Right atrium auricular region (tissue), 2 donors: ENCODE measurements at regions not wholly inside any gene's neighbourhood (a gene's known extent, or its start where the extent isn't known, plus 50 kb on each side); places are given as distances from the start of the nearest gene placed in this dataset.

Experiments
- DNase-seq: peaks from one replicate; pipeline ENCODE4 v3.0.0-alpha.2; 2019; ENCODE audit warnings: low spot score
- H3K27ac ChIP-seq, 2 donors: fragments of 200-600 bp; sonication (generic); 1 replicate in 1 of 2; 2 replicates in 1 of 2; pipeline ENCODE4 v1.5.1; 2016 to 2019
- H3K27me3 ChIP-seq, 2 donors: fragments of 200-600 bp; sonication (generic); one replicate each; pipeline versions ENCODE4 v1.5.1 to v1.6.0; 2017 to 2019
- H3K36me3 ChIP-seq: fragments of 200-600 bp; sonication (generic); one replicate; pipeline ENCODE4 v1.5.1; 2016
- H3K4me1 ChIP-seq, 2 donors: fragments of 200-600 bp; sonication (generic); one replicate each; pipeline versions ENCODE4 v1.5.1 to v1.6.0; 2017 to 2019
- H3K4me3 ChIP-seq, 2 donors: fragments of 200-600 bp; sonication (generic); 1 replicate in 1 of 2; 2 replicates in 1 of 2; pipeline ENCODE4 v1.5.1; 2017 to 2019; ENCODE audit warnings: mild to moderate bottlenecking in 1 of 2, moderate library complexity in 1 of 2
- H3K9me3 ChIP-seq, 2 donors: fragments of 200-600 bp; sonication (generic); one replicate each; pipeline ENCODE4 v1.5.1; 2019
- CTCF ChIP-seq, 2 donors: fragments of 200-600 bp; sonication (generic); IDR thresholded peaks; one replicate each; pipeline ENCODE4 v1.5.1; 2019; ENCODE audit warnings: antibody characterized with exemption in 2 of 2

- DNase-seq = peak; percentile 72
- no peaks in the 10 kb centered on the region for H3K27me3 ChIP-seq
- peaks cover 0 to 24% of the 10 kb centered on the region in 2 donors for H3K4me1 ChIP-seq
- H3K27ac ChIP-seq = peak overlapping the region; percentile 14 to 46
- TF ChIP-seq CTCF (IDR thresholded peaks at IDR 0.05) = no peak
- no peaks in the 10 kb centered on the region for H3K9me3 ChIP-seq
- no peak overlapping the region for H3K4me3 ChIP-seq
- H3K36me3 ChIP-seq = no peaks in the 10 kb centered on the region
These were observed 297.5 kb upstream of the KLF3 start for GRCh38 chr4:38366456-38366855.

GRCh38 chr4:38366997-38367396 is 297.0 kb upstream of the KLF3 start:
- TF ChIP-seq CTCF (IDR thresholded peaks at IDR 0.05) = no peak
- H3K27me3 ChIP-seq = no peaks in the 10 kb centered on the region
- H3K27ac ChIP-seq = peak overlapping the region in 1 of 2 donors; percentile 46
- H3K4me3 ChIP-seq = no peak overlapping the region
- H3K4me1 ChIP-seq = peaks cover 0 to 24% of the 10 kb centered on the region in 2 donors
- DNase-seq = no peak
- H3K36me3 ChIP-seq = no peaks in the 10 kb centered on the region
- no peaks in the 10 kb centered on the region for H3K9me3 ChIP-seq

GRCh38 chr4:38367642-38368174 is 296.3 kb upstream of the KLF3 start:
- no peak for TF ChIP-seq CTCF (IDR thresholded peaks at IDR 0.05)
- Histone ChIP-seq H3K9me3 (peaks cover 0 to 4% of the 10 kb centered on the region in 2 donors), H3K4me3 (no peak overlapping the region), H3K4me1 (peaks cover 0 to 24% of the 10 kb centered on the region in 2 donors), H3K27me3 (no peaks in the 10 kb centered on the region), H3K36me3 (no peaks in the 10 kb centered on the region), H3K27ac (peak overlapping the region in 1 of 2 donors; percentile 46)
- DNase-seq = no peak

- TF ChIP-seq CTCF (IDR thresholded peaks at IDR 0.05) = no peak
- H3K36me3 ChIP-seq = no peaks in the 10 kb centered on the region
- H3K4me3 ChIP-seq = no peak overlapping the region
- H3K4me1 ChIP-seq = peaks cover 0 to 29% of the 10 kb centered on the region in 2 donors
- peaks cover 0 to 5% of the 10 kb centered on the region in 2 donors for H3K9me3 ChIP-seq
- H3K27me3 ChIP-seq = no peaks in the 10 kb centered on the region
- DNase-seq = no peak
- no peak overlapping the region for H3K27ac ChIP-seq
These were observed 295.4 kb upstream of the KLF3 start for GRCh38 chr4:38368613-38369012.

GRCh38 chr4:38371391-38371851 is 292.6 kb upstream of the KLF3 start:
- Histone ChIP-seq H3K4me1 (peaks cover 0 to 20% of the 10 kb centered on the region in 2 donors), H3K9me3 (peaks cover 0 to 5% of the 10 kb centered on the region in 2 donors), H3K36me3 (no peaks in the 10 kb centered on the region), H3K4me3 (no peak overlapping the region), H3K27me3 (no peaks in the 10 kb centered on the region), H3K27ac (no peak overlapping the region)
- no peak for DNase-seq
- no peak for TF ChIP-seq CTCF (IDR thresholded peaks at IDR 0.05)

- Histone ChIP-seq H3K4me1 (peaks cover 0 to 6% of the 10 kb centered on the region in 2 donors), H3K36me3 (no peaks in the 10 kb centered on the region), H3K27ac (no peak overlapping the region), H3K9me3 (peaks cover 0 to 5% of the 10 kb centered on the region in 2 donors), H3K27me3 (no peaks in the 10 kb centered on the region), H3K4me3 (no peak overlapping the region)
- no peak for TF ChIP-seq CTCF (IDR thresholded peaks at IDR 0.05)
- DNase-seq = no peak
These were observed 290.6 kb upstream of the KLF3 start for GRCh38 chr4:38373375-38373774.
